ENCODE measurements at regions not wholly inside any gene's neighbourhood (a gene's known extent, or its start where the extent isn't known, plus 50 kb on each side); places are given as distances from the start of the nearest gene placed in this dataset.

- TF ChIP-seq CTCF (conservative IDR thresholded peaks at IDR 0.05 in 1 of 2, IDR thresholded peaks at IDR 0.05 in 1 of 2; ENCODE audit: low read depth in 1 of 2, low read length in 2 of 2) (no peak), EZH2 (IDR thresholded peaks at IDR 0.05; ENCODE audit: low read length, missing control alignments) (no peak)
Observed at GRCh38 chr17:53635444-53635843, 187.3 kb upstream of the KIF2B start.
